HL-60/S4 treated with phorbol 12-myristate 13-acetate at 8.2 ng/mL for 4 days and 3 days (cell line): ENCODE measurements at regions not wholly inside any gene's neighbourhood (a gene's known extent, or its start where the extent isn't known, plus 50 kb on each side); places are given as distances from the start of the nearest gene placed in this dataset.
"Not testable (repeated sequence)": the region's sequence is repeated elsewhere in the genome, so short reads cannot be mapped to it uniquely, and the experiment has no call there.

Experiments
- in situ Hi-C: fragments of 300-500 bp; cut with MboI; formaldehyde crosslinking; loops from 2 replicates; pipeline ENCODE4 v1.15.0; 2022; ENCODE audit warnings: low sequenced_read_pairs

- in situ Hi-C loops: no loop called here
Observed at GRCh38 chr16:85235991-85236817, 123.9 kb upstream of the CIBAR2 start.

- in situ Hi-C loops: no loop called here
Observed at GRCh38 chr16:85236818-85237150, 124.5 kb upstream of the CIBAR2 start.

GRCh38 chr16:85237817-85238216 is 125.5 kb upstream of the CIBAR2 start:
- in situ Hi-C loops: no loop called here

- in situ Hi-C loops: no loop called here
Observed at GRCh38 chr16:85238233-85238647, 126.0 kb upstream of the CIBAR2 start.

- in situ Hi-C loops: no loop called here
Observed at GRCh38 chr16:85239239-85239638, 127.0 kb upstream of the CIBAR2 start.

- in situ Hi-C loops: no loop called here
Observed at GRCh38 chr16:85239871-85240270, 127.6 kb upstream of the CIBAR2 start.

GRCh38 chr16:85240982-85241924 is 129.0 kb upstream of the CIBAR2 start:
- in situ Hi-C loops: no loop called here

- in situ Hi-C loops: no loop called here
Observed at GRCh38 chr16:85242140-85242539, 129.9 kb upstream of the CIBAR2 start.

GRCh38 chr16:85243308-85243707 is 131.0 kb upstream of the CIBAR2 start:
- in situ Hi-C loops: no loop called here

GRCh38 chr16:85244452-85244851 is 132.2 kb upstream of the CIBAR2 start:
- in situ Hi-C loops: not testable (repeated sequence)

GRCh38 chr16:85245307-85246172 is 133.3 kb upstream of the CIBAR2 start:
- in situ Hi-C loops: no loop called here

- in situ Hi-C loops: no loop called here
Observed at GRCh38 chr16:85246473-85246872, 134.2 kb upstream of the CIBAR2 start.

- in situ Hi-C loops: no loop called here
Observed at GRCh38 chr16:85246973-85247372, 134.7 kb upstream of the CIBAR2 start.

GRCh38 chr16:85248342-85248741 is 136.1 kb upstream of the CIBAR2 start:
- in situ Hi-C loops: no loop called here

- in situ Hi-C loops: no loop called here
Observed at GRCh38 chr16:85248857-85249256, 136.6 kb upstream of the CIBAR2 start.

- in situ Hi-C loops: no loop called here
Observed at GRCh38 chr16:85249418-85250146, 137.3 kb upstream of the CIBAR2 start.

GRCh38 chr16:85250147-85250463 is 137.8 kb upstream of the CIBAR2 start:
- in situ Hi-C loops: no loop called here

GRCh38 chr16:85250609-85251223 is 138.4 kb upstream of the CIBAR2 start:
- in situ Hi-C loops: no loop called here

GRCh38 chr16:85251225-85251760 is 139.0 kb upstream of the CIBAR2 start:
- in situ Hi-C loops: no loop called here

- in situ Hi-C loops: no loop called here
Observed at GRCh38 chr16:85252014-85252413, 139.7 kb upstream of the CIBAR2 start.
